ENCODE measurements at regions not wholly inside any gene's neighbourhood (a gene's known extent, or its start where the extent isn't known, plus 50 kb on each side); places are given as distances from the start of the nearest gene placed in this dataset.

DNA sequence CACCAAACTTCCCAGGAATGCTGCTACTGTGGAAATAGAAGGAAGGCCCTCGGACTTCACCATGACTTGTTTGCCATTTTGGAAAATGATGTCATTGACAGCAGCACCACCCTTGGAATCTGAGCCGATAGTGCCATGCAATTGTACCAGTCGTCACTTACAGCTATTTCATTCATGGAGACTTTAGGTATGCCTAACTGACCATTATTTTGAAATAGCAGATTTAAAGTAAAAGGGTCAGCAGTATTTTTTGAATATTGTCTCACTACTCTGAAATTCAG is 66.0 kb upstream of the ARL8B start:
- Mint-ChIP-seq H3K36me3 (no peaks in the 10 kb centered on the region), H3K4me3 (no peak overlapping the region), H3K9me3 (no peaks in the 10 kb centered on the region), H3K27me3 (no peaks in the 10 kb centered on the region), H3K27ac (peak overlapping the region in 1 of 3 donors; percentile 22), H3K4me1 (peaks cover 29 to 35% (median 34%) of the 10 kb centered on the region in 3 donors)

DNA sequence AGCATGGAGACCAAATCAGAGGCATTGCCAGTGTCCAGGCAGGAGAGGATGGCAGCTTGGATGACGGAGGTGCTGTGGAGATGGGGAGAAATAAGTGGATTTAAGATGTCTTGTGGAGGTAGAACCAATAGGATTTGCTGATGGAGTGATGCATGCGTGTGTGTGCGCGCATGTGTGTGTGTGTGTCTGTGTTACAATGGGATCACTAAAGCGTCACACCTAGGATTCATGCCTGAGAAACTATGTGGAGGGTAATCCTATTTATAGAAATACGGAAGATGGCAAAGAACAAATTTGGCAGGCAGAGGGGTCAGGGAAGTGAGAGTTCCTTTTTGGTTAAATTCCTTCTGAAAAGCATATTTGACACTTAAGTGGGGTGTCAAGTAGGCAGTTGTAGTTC is 64.8 kb upstream of the ARL8B start:
- peak overlapping the region in 3 of 4 donors; percentile 15 to 72 (median 25) for H3K4me3 Mint-ChIP-seq
- H3K9me3 Mint-ChIP-seq: no peaks in the 10 kb centered on the region
- no peaks in the 10 kb centered on the region for H3K36me3 Mint-ChIP-seq
- H3K27me3 Mint-ChIP-seq: no peaks in the 10 kb centered on the region
- H3K4me1 Mint-ChIP-seq: peaks cover 29 to 35% (median 34%) of the 10 kb centered on the region in 3 donors
- H3K27ac Mint-ChIP-seq: peak overlapping the region in 1 of 3 donors; percentile 73

DNA sequence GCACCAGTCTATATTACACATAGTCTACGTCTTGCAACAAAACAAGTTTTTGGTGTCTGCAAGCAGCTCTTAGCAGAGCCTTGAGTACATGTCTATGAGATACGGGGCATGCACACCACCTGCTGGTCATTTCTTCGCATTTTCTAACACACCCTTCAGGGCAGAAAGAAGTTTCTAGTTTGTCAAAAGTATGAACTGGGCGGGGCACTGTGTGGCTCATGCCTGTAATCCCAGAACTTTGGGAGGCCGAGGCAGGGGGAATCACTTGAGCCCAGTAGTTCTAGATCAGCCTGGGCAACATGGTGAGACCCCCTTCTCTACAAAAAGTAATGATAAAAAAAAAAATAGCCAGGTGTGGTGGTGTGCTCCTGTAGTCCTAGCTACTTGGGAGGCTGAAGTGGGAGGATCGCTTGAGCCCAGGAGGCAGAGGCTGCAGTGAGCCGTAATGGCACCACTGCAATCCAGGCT is 64.2 kb upstream of the ARL8B start:
- Mint-ChIP-seq H3K27me3 (no peaks in the 10 kb centered on the region), H3K4me3 (peak overlapping the region in 1 of 4 donors; percentile 72), H3K4me1 (peaks cover 29 to 35% (median 34%) of the 10 kb centered on the region in 3 donors), H3K9me3 (no peaks in the 10 kb centered on the region), H3K36me3 (no peaks in the 10 kb centered on the region), H3K27ac (peak overlapping the region in 1 of 3 donors; percentile 73)

DNA sequence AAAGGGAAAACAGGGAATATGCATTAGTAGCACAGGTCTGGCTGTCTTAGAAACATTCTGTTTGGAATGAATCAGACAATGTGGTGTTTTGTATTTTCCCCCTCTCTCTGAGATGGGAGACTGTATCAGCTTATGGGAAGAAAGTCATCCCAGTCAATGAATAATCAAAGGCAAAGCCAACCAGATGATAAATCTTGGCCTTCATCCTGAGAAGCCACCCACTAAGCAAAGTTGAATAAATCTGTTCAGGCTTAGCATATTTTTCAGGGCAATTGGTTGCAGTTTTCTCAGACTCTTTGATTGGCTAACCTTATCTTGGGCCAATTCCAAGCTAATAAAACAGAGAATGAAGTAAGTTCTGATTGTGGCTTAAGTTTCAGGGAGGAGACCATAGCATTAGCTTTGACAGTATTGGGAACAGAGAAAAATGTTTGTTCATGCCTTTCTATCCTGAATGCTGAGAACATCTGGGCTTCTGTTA is 63.6 kb upstream of the ARL8B start:
- Mint-ChIP-seq H3K36me3 (no peaks in the 10 kb centered on the region), H3K4me1 (peaks cover 24 to 32% (median 32%) of the 10 kb centered on the region in 3 donors), H3K27me3 (no peaks in the 10 kb centered on the region), H3K9me3 (no peaks in the 10 kb centered on the region), H3K27ac (no peak overlapping the region), H3K4me3 (no peak overlapping the region)

DNA sequence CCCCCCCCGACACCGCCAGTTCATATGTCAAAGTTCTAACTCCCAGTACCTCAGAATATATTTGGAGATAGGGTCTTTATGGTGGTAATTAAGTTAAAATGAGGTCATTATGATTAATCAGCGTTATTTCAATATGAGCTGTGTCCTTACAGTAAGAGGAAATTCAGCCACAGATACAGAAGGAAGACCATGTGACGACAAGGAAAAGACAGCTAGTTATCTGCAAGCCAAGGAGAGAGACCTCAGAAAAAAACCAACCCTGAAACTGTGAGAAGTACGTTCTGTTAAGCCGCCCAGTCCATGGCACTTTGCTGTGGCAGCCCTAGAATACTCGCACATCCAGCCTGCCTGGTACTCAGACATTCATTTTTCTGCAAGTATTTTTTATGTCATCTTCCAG is 62.3 kb upstream of the ARL8B start:
- H3K36me3 Mint-ChIP-seq: no peaks in the 10 kb centered on the region
- peaks cover 24 to 26% (median 26%) of the 10 kb centered on the region in 3 donors for H3K4me1 Mint-ChIP-seq
- H3K4me3 Mint-ChIP-seq: no peak overlapping the region
- no peak overlapping the region for H3K27ac Mint-ChIP-seq
- no peaks in the 10 kb centered on the region for H3K27me3 Mint-ChIP-seq
- H3K9me3 Mint-ChIP-seq: no peaks in the 10 kb centered on the region

DNA sequence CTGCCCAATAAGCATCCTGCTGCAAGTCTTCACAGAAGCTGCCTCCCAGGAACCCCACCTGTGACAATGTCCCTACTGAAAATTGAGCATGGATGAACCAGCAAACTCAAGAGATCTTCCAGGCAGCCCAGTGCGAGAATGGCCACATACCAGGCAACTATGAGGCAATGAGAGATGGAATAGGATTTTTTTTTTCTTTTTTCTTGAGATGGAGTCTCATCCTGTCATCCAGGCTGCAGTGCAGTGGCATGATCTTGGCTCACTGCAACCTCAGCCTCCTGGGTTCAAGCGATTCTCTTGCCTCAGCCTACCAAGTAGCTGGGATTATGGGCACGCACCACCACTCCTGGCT is 60.9 kb upstream of the ARL8B start:
- Mint-ChIP-seq H3K4me1 (peaks cover 12 to 15% (median 15%) of the 10 kb centered on the region in 3 donors), H3K27me3 (no peaks in the 10 kb centered on the region), H3K4me3 (no peak overlapping the region), H3K9me3 (no peaks in the 10 kb centered on the region), H3K27ac (no peak overlapping the region), H3K36me3 (no peaks in the 10 kb centered on the region)

DNA sequence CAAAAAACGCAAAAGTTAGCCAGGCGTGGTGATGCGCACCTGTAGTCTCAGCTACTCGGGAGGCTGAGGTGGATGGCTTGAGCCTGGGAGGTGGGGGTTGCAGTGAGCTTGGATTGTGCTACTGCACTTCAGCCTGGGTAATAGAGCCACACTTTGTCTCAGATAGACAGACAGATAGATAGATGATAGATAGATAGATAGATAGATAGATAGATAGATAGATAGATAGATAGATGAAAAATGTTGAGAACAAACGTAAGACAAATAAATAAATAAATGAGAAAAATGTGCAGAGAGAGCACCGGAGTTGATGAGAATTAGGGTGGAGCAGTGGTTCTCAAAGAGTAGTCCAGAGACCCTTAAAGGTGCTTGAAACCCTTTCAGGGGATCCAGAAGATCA is 58.4 kb upstream of the ARL8B start:
- H3K27ac Mint-ChIP-seq: no peak overlapping the region
- H3K9me3 Mint-ChIP-seq: no peaks in the 10 kb centered on the region
- no peaks in the 10 kb centered on the region for H3K36me3 Mint-ChIP-seq
- H3K27me3 Mint-ChIP-seq: peaks cover 1% of the 10 kb centered on the region
- no peak overlapping the region for H3K4me3 Mint-ChIP-seq
- no peaks in the 10 kb centered on the region for H3K4me1 Mint-ChIP-seq

DNA sequence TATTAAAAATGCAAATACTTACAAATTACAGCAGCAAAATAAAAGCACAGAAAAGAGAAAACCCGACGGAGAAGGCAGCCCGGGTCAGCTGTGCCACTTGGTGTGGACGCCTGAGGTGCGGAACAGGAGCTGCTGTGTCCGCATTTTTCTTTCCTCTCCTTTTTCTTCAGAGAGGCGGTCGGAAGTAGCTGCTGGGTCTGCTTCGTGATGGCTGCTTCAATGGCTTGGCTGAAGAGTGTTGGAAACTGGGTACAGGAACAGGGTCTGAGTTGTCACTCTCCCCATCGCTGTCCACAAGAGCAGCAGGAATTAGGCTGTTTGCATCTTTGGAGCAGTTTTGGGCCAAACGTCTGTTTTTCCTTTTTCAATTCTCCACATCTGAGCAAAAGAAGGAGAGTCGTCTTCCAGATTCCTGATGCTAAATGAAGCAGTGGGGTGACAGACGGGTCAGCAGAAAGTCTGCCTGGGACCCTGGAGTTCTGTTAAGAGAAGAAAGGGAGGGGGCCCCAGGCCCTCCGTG is 53.5 kb upstream of the ARL8B start:
- Mint-ChIP-seq H3K4me1 (no peaks in the 10 kb centered on the region), H3K4me3 (no peak overlapping the region), H3K36me3 (no peaks in the 10 kb centered on the region), H3K27me3 (peaks cover 10% of the 10 kb centered on the region), H3K9me3 (no peaks in the 10 kb centered on the region), H3K27ac (no peak overlapping the region)

DNA sequence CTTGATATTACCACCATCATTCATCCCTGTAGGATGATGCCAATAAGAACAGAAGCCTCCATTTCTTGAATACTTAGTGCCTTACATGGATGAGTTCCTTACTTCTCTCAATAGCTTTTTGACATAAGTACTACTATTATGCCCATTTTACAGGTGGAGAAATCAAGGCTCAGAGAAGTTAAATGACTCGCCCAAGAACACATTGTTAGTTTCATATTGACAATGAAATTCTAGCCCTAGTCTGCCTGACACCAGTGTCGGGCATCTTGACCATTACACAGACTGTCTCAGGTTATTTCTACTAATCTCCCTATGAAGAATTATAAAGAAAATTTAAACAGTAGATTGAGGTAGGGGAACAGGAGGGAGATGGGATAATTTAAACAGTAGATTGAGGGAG is 52.5 kb upstream of the ARL8B start:
- no peak overlapping the region for H3K27ac Mint-ChIP-seq
- H3K36me3 Mint-ChIP-seq: no peaks in the 10 kb centered on the region
- H3K9me3 Mint-ChIP-seq: no peaks in the 10 kb centered on the region
- no peak overlapping the region for H3K4me3 Mint-ChIP-seq
- no peaks in the 10 kb centered on the region for H3K4me1 Mint-ChIP-seq
- H3K27me3 Mint-ChIP-seq: peaks cover 10% of the 10 kb centered on the region

DNA sequence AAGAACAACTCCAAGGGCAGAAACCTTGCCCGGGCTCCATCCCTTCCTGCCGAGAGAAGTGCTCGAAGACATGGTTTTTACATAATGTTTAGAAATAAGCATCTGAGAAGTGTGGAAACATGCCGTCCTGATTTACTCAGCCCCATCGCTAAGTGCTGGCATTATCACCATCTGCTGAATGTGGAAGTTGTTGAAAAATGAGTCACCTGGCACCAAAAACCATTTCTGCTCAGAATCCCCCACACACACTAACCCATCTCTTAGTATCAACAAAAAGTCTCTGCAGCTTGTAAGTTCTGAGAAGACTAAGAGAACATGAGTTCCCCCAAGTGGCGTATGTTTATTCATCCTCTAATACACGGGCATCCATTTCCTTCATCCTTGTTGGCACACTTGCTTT is 51.0 kb upstream of the ARL8B start:
- Mint-ChIP-seq H3K4me3 (no peak overlapping the region), H3K36me3 (no peaks in the 10 kb centered on the region), H3K4me1 (no peaks in the 10 kb centered on the region), H3K9me3 (no peaks in the 10 kb centered on the region), H3K27me3 (peaks cover 10% of the 10 kb centered on the region), H3K27ac (no peak overlapping the region)

DNA sequence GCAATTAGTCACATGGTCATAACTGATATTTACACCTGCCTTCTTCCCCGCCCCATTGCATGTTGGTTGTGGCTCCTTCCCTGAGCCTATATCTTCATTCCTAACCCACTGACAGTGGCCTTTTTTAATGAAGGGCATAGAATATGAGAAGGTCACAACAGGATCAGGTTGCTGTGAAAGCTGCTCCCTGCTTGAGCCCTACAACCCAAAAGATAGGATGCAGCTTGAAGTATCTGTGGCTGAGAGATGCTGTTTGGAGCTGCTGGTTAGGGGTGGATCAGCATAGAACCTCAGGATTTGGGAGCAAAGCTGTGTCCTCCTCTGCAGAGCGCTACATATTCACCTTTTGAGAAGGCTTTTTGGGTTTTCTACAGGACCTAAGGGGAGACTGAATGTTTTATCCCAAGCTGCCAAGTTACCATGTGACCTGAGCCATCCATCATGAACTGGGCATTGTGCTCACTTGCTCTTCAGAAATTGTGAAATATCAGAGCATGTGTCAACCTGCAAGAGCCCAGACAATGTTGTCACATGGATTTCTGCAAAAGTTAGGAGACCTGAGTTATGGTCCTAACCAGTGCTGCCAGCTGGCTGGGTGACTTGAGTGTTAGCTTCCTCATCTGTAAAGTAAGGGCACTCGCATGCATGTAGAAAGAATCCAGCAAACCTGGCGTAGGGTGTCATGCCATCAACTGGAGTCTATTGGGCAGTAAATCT is 49.8 kb upstream of the ARL8B start:
- Mint-ChIP-seq H3K36me3 (no peaks in the 10 kb centered on the region), H3K27ac (no peak overlapping the region), H3K4me3 (no peak overlapping the region), H3K4me1 (no peaks in the 10 kb centered on the region), H3K27me3 (peaks cover 9% of the 10 kb centered on the region), H3K9me3 (peaks cover 0 to 2% (median 0%) of the 10 kb centered on the region in 3 donors)

Measured in IgD-negative memory B cell (primary cell).